HepG2 (cell line): ENCODE measurements at regions not wholly inside any gene's neighbourhood (a gene's known extent, or its start where the extent isn't known, plus 50 kb on each side); places are given as distances from the start of the nearest gene placed in this dataset.

Experiments
- FOXO4 ChIP-seq: sonication (generic); formaldehyde crosslinking; conservative IDR thresholded peaks from 2 replicates; pipeline ENCODE4 v1.8.1; 2023; ENCODE audit warnings: missing genetic modification reagents
- HMGXB3 ChIP-seq: sonication (generic); formaldehyde crosslinking; IDR thresholded peaks from 2 replicates; pipeline ENCODE4 v1.4.0; 2020; ENCODE audit warnings: missing genetic modification reagents, borderline replicate concordance
- HNF4G ChIP-seq, 2 experiments: sonication (generic) in 1 of 2; formaldehyde crosslinking in 1 of 2; IDR thresholded peaks; 2 replicates each; pipeline versions ENCODE4 v1.4.0 to v1.6.1; 2011 to 2020; ENCODE audit warnings: borderline replicate concordance in 2 of 2, low read depth in 2 of 2, mild to moderate bottlenecking in 2 of 2, low read length in 1 of 2, missing genetic modification reagents in 1 of 2, moderate library complexity in 1 of 2
- SRF ChIP-seq: IDR thresholded peaks from 2 replicates; pipeline ENCODE4 v1.6.1; 2011; ENCODE audit warnings: mild to moderate bottlenecking, low read depth, low read length, moderate library complexity
- ZBTB14 ChIP-seq: sonication (generic); formaldehyde crosslinking; IDR thresholded peaks from 2 replicates; pipeline ENCODE4 v1.4.0; 2020; ENCODE audit warnings: missing genetic modification reagents
- ZFP91 ChIP-seq: sonication (generic); formaldehyde crosslinking; IDR thresholded peaks from 2 replicates; pipeline ENCODE4 v1.9.0; 2022; ENCODE audit warnings: missing genetic modification reagents, mild to moderate bottlenecking, borderline replicate concordance
- ZNF414 ChIP-seq: sonication (generic); formaldehyde crosslinking; IDR thresholded peaks from 2 replicates; pipeline ENCODE4 v1.5.0; 2020; ENCODE audit warnings: missing genetic modification reagents
- ZNF607 ChIP-seq: sonication (generic); formaldehyde crosslinking; IDR thresholded peaks from 2 replicates; pipeline ENCODE4 v1.5.1; 2020; ENCODE audit warnings: missing genetic modification reagents, mild to moderate bottlenecking, borderline replicate concordance

- TF ChIP-seq ZNF414 (no peak), ZFP91 (CRISPR knock-in tag) (no peak), ZNF607 (CRISPR knock-in tag) (no peak), FOXO4 (no peak), HNF4G (IDR thresholded peaks at IDR 0.05; ENCODE audit: borderline replicate concordance, low read depth, low read length) (no peak), HNF4G (CRISPR knock-in tag; IDR thresholded peaks at IDR 0.05; ENCODE audit: borderline replicate concordance, low read depth) (no peak), SRF (no peak), HMGXB3 (CRISPR knock-in tag) (no peak), ZBTB14 (CRISPR knock-in tag) (no peak)
Measured at GRCh38 chr18:75574187-75574586, 146.7 kb upstream of the SMIM21 start (continued).
